ENCODE measurements at regions not wholly inside any gene's neighbourhood (a gene's known extent, or its start where the extent isn't known, plus 50 kb on each side); places are given as distances from the start of the nearest gene placed in this dataset.
A peak's percentile ranks its signal among the peaks of the same experiment; 100 is the strongest.
"Not testable (repeated sequence)": the region's sequence is repeated elsewhere in the genome, so short reads cannot be mapped to it uniquely, and the experiment has no call there.

DNA sequence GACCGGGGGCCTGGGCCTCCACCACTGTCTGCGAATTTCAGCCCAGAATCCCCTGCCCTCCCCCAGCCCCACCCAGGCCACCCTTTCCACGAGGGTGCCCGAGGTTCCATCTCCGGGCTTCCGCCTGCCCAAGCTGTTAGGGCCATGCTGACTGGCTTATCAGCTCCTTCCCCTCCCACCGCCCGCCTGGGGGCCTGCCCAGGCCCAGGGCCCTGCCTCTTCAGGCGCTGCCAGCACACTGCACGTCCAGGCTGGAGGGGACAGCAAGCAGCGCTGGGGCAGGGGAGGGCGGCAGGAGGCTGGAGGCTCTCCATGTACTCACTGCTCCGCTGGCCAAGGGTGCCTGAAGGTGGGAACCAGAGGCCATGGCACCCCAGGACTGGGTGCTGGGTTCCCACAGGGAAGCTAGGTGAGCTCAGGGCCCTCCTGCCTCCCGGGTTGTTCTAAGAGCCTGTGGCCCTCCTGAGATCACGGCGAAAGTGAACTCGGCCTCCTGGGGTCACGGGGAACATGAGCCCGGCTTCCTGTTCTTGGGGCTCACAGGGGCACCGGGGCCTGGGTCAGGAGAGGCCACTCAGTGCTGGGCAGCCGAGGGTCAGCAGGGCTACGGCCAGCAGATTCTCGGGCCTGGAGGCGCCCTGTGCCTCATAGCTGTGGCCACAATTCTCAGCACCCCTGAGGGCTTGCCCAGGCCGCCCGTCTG is 57.7 kb upstream of the EGFL7 start:
- H3K4me1 ChIP-seq (ENCODE audit: control insufficient read depth in 5 of 5, insufficient read depth in 5 of 5, low read length in 5 of 5) = peaks cover 0 to 37% (median 28%) of the 10 kb centered on the region in 5 donors
- peaks cover 0 to 6% (median 0%) of the 10 kb centered on the region in 5 donors for H3K9me3 ChIP-seq (ENCODE audit: control insufficient read depth in 5 of 5, low read length in 5 of 5)
- peaks cover 0 to 4% (median 3%) of the 10 kb centered on the region in 5 donors for H3K27me3 ChIP-seq (ENCODE audit: control insufficient read depth in 5 of 5, insufficient read depth in 4 of 5, low read length in 5 of 5)
- H3K9ac ChIP-seq (ENCODE audit: low read length in 5 of 5) = no peak overlapping the region
- no peak overlapping the region for H3K4me3 ChIP-seq (ENCODE audit: low read depth in 1 of 5, low read length in 5 of 5)
- no peaks in the 10 kb centered on the region for H3K36me3 ChIP-seq (ENCODE audit: control insufficient read depth in 5 of 5, insufficient read depth in 5 of 5, low read length in 5 of 5)
- no peak overlapping the region for H3K27ac ChIP-seq (ENCODE audit: low read depth, low read length)

- no peaks in the 10 kb centered on the region for H3K36me3 ChIP-seq (ENCODE audit: control insufficient read depth in 5 of 5, insufficient read depth in 5 of 5, low read length in 5 of 5)
- peaks cover 0 to 6% (median 0%) of the 10 kb centered on the region in 5 donors for H3K9me3 ChIP-seq (ENCODE audit: control insufficient read depth in 5 of 5, low read length in 5 of 5)
- peak overlapping the region in 1 of 5 donors; percentile 31 for H3K9ac ChIP-seq (ENCODE audit: low read length in 5 of 5)
- peaks cover 0 to 7% (median 6%) of the 10 kb centered on the region in 5 donors for H3K27me3 ChIP-seq (ENCODE audit: control insufficient read depth in 5 of 5, insufficient read depth in 4 of 5, low read length in 5 of 5)
- no peak overlapping the region for H3K4me3 ChIP-seq (ENCODE audit: low read depth in 1 of 5, low read length in 5 of 5)
- H3K27ac ChIP-seq (ENCODE audit: low read depth, low read length) = no peak overlapping the region
- peaks cover 0 to 42% (median 30%) of the 10 kb centered on the region in 5 donors for H3K4me1 ChIP-seq (ENCODE audit: control insufficient read depth in 5 of 5, insufficient read depth in 5 of 5, low read length in 5 of 5)
Measured at GRCh38 chr9:136603901-136604814, 58.3 kb upstream of the NOTCH1 start.

DNA sequence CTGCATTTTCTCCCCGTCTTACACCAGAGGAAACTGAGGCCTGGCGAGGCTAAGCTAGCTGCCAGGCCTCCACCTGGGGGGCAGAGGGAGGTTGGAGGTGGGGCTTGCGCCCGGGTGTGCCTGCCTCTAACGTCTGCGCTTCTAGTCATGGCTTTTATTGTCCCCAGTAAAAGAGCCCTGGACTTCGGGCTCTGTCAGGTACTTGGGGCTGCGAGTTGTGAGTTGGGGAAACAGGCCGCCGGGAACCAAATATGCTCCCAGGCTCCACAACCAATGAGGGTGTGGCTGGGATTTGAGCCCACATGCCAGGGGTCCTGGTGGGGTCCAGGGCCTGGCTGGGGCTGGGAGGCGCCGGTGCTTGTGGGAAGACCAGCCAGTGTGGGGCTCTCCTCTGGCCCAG is 57.4 kb upstream of the NOTCH1 start:
- H3K36me3 ChIP-seq (ENCODE audit: control insufficient read depth in 5 of 5, insufficient read depth in 5 of 5, low read length in 5 of 5) = no peaks in the 10 kb centered on the region
- H3K9ac ChIP-seq (ENCODE audit: low read length in 5 of 5) = peak overlapping the region in 1 of 5 donors; percentile 21
- peaks cover 0 to 6% (median 0%) of the 10 kb centered on the region in 5 donors for H3K9me3 ChIP-seq (ENCODE audit: control insufficient read depth in 5 of 5, low read length in 5 of 5)
- peaks cover 0 to 43% (median 30%) of the 10 kb centered on the region in 5 donors for H3K4me1 ChIP-seq (ENCODE audit: control insufficient read depth in 5 of 5, insufficient read depth in 5 of 5, low read length in 5 of 5)
- no peak overlapping the region for H3K4me3 ChIP-seq (ENCODE audit: low read depth in 1 of 5, low read length in 5 of 5)
- H3K27me3 ChIP-seq (ENCODE audit: control insufficient read depth in 5 of 5, insufficient read depth in 4 of 5, low read length in 5 of 5) = peaks cover 0 to 9% (median 7%) of the 10 kb centered on the region in 5 donors
- no peak overlapping the region for H3K27ac ChIP-seq (ENCODE audit: low read depth, low read length)

DNA sequence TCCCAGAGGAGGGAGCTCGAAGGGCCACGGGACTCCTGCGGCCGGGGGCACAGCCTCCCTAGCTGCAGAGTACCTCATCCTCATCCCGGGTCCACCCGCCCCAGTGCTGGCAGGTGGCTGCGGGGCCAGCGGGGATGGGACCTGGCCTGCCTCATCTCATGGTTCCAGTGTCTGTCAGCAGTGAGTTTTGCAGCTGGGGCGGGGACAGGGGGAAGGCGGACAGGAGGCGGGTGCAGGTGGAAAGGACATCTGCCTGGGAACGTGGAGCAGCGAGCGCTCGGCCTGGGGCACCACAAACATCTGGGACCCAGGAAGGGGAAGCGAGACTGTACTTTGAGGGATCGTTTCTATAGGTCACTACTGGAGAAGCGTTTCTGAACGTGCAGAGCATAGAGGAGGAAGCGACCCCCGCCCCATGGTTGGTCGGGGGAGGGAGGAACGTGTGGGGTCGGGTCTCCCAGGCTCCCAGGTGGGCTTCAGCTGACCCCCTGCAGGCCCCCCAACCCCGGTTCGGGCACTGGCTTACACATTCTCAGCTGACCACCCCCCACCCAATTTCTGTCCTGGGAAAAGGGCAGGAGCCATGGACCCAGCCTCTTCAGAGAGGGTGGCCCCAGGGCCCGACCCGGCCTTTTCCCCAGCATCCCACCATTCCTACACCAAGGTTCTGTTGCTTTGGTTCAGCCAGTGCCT is 56.5 kb upstream of the NOTCH1 start:
- H3K36me3 ChIP-seq (ENCODE audit: control insufficient read depth in 5 of 5, insufficient read depth in 5 of 5, low read length in 5 of 5) = no peaks in the 10 kb centered on the region
- peaks cover 0 to 9% (median 7%) of the 10 kb centered on the region in 5 donors for H3K27me3 ChIP-seq (ENCODE audit: control insufficient read depth in 5 of 5, insufficient read depth in 4 of 5, low read length in 5 of 5)
- H3K27ac ChIP-seq (ENCODE audit: low read depth, low read length) = no peak overlapping the region
- H3K4me3 ChIP-seq (ENCODE audit: low read depth in 1 of 5, low read length in 5 of 5) = no peak overlapping the region
- H3K4me1 ChIP-seq (ENCODE audit: control insufficient read depth in 5 of 5, insufficient read depth in 5 of 5, low read length in 5 of 5) = peaks cover 0 to 43% (median 30%) of the 10 kb centered on the region in 5 donors
- H3K9me3 ChIP-seq (ENCODE audit: control insufficient read depth in 5 of 5, low read length in 5 of 5) = peaks cover 0 to 6% (median 0%) of the 10 kb centered on the region in 5 donors
- no peak overlapping the region for H3K9ac ChIP-seq (ENCODE audit: low read length in 5 of 5)

DNA sequence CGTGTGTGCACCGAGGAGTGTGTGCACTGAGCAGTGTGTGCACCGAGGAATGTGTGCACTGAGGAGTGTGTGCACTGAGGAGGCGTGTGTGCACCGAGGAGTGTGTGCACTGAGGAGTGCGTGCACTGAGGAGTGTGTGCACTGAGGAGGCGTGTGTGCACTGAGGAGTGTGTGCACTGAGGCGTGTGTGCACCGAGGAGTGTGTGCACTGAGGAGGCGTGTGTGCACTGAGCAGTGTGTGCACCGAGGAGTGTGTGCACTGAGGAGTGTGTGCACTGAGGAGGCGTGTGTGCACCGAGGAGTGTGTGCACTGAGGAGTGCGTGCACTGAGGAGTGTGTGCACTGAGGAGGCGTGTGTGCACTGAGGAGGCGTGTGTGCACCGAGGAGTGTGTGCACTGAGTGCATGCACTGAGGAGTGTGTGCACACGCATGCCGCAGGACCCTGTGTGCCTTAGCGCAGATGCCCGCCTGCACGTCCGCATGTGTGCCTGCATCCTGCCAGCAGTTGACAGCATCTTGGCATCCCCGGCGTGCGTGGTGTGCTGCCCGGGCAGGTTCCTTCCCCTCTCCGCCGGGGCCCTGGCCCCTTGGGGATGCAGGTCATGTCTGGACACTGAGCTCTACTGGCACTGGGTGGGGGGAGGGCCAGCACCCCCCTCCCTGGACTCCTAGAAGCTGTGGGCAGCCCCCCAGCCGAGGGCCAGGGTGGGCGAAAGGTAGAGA is 55.6 kb upstream of the NOTCH1 start:
- H3K4me3 ChIP-seq (ENCODE audit: low read depth in 1 of 5, low read length in 5 of 5); H3K9me3 ChIP-seq (ENCODE audit: control insufficient read depth in 5 of 5, low read length in 5 of 5); H3K27me3 ChIP-seq (ENCODE audit: control insufficient read depth in 5 of 5, insufficient read depth in 4 of 5, low read length in 5 of 5); H3K36me3 ChIP-seq (ENCODE audit: control insufficient read depth in 5 of 5, insufficient read depth in 5 of 5, low read length in 5 of 5); H3K9ac ChIP-seq (ENCODE audit: low read length in 5 of 5); H3K27ac ChIP-seq (ENCODE audit: low read depth, low read length): not testable (repeated sequence)
- H3K4me1 ChIP-seq (ENCODE audit: control insufficient read depth in 5 of 5, insufficient read depth in 5 of 5, low read length in 5 of 5) = peaks cover 0 to 38% (median 29%) of the 10 kb centered on the region in 5 donors

GRCh38 chr9:136599811-136600660 is 54.2 kb upstream of the NOTCH1 start:
- no peaks in the 10 kb centered on the region for H3K36me3 ChIP-seq (ENCODE audit: control insufficient read depth in 5 of 5, insufficient read depth in 5 of 5, low read length in 5 of 5)
- H3K27me3 ChIP-seq (ENCODE audit: control insufficient read depth in 5 of 5, insufficient read depth in 4 of 5, low read length in 5 of 5) = peaks cover 0 to 9% (median 7%) of the 10 kb centered on the region in 5 donors
- peaks cover 2 to 26% (median 16%) of the 10 kb centered on the region in 5 donors for H3K4me1 ChIP-seq (ENCODE audit: control insufficient read depth in 5 of 5, insufficient read depth in 5 of 5, low read length in 5 of 5)
- no peak overlapping the region for H3K9ac ChIP-seq (ENCODE audit: low read length in 5 of 5)
- H3K4me3 ChIP-seq (ENCODE audit: low read depth in 1 of 5, low read length in 5 of 5) = no peak overlapping the region
- H3K9me3 ChIP-seq (ENCODE audit: control insufficient read depth in 5 of 5, low read length in 5 of 5) = peaks cover 0 to 6% (median 0%) of the 10 kb centered on the region in 5 donors
- H3K27ac ChIP-seq (ENCODE audit: low read depth, low read length) = no peak overlapping the region

DNA sequence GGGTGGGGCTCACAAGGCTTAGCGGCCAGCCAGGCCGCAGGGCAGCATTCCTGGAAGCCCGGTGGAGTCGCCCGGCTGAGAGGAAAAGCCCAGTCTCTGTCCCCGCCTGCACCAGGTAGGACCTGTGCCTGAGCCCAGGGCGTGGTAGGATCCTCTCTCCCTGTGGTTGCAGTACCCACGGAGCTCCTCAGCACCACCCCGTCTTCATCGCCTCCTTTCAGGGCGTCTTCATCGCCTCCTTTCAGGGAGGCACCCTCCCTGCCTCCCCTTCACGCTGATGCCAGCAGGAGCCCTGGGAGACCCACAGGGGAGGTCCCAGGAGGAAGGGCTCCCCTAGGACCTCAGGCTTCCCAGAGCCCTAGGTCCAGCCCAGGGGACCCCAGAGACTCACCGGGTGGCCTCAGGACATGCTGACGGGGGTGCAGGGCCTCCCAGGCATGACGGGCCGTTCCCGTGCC is 53.3 kb upstream of the NOTCH1 start:
- H3K27ac ChIP-seq (ENCODE audit: low read depth, low read length) = no peak overlapping the region
- peaks cover 2 to 16% (median 7%) of the 10 kb centered on the region in 5 donors for H3K4me1 ChIP-seq (ENCODE audit: control insufficient read depth in 5 of 5, insufficient read depth in 5 of 5, low read length in 5 of 5)
- no peak overlapping the region for H3K9ac ChIP-seq (ENCODE audit: low read length in 5 of 5)
- peaks cover 0 to 6% (median 0%) of the 10 kb centered on the region in 5 donors for H3K9me3 ChIP-seq (ENCODE audit: control insufficient read depth in 5 of 5, low read length in 5 of 5)
- H3K36me3 ChIP-seq (ENCODE audit: control insufficient read depth in 5 of 5, insufficient read depth in 5 of 5, low read length in 5 of 5) = no peaks in the 10 kb centered on the region
- no peak overlapping the region for H3K4me3 ChIP-seq (ENCODE audit: low read depth in 1 of 5, low read length in 5 of 5)
- H3K27me3 ChIP-seq (ENCODE audit: control insufficient read depth in 5 of 5, insufficient read depth in 4 of 5, low read length in 5 of 5) = peaks cover 0 to 9% (median 4%) of the 10 kb centered on the region in 5 donors

- H3K4me3 ChIP-seq (ENCODE audit: low read depth in 1 of 5, low read length in 5 of 5); H3K36me3 ChIP-seq (ENCODE audit: control insufficient read depth in 5 of 5, insufficient read depth in 5 of 5, low read length in 5 of 5); H3K9me3 ChIP-seq (ENCODE audit: control insufficient read depth in 5 of 5, low read length in 5 of 5); H3K27me3 ChIP-seq (ENCODE audit: control insufficient read depth in 5 of 5, insufficient read depth in 4 of 5, low read length in 5 of 5); H3K27ac ChIP-seq (ENCODE audit: low read depth, low read length); H3K9ac ChIP-seq (ENCODE audit: low read length in 5 of 5): not testable (repeated sequence)
- peaks cover 2 to 10% (median 6%) of the 10 kb centered on the region in 5 donors for H3K4me1 ChIP-seq (ENCODE audit: control insufficient read depth in 5 of 5, insufficient read depth in 5 of 5, low read length in 5 of 5)
Measured at GRCh38 chr9:136598390-136599073, 52.7 kb upstream of the NOTCH1 start.
